ENCODE measurements at regions not wholly inside any gene's neighbourhood (a gene's known extent, or its start where the extent isn't known, plus 50 kb on each side); places are given as distances from the start of the nearest gene placed in this dataset.

GRCh38 chr7:45446195-45446944 is 127.8 kb upstream of the ADCY1 start:
- no peak overlapping the region for H2BK20ac ChIP-seq (ENCODE audit: low read depth, low read length)
- no peaks in the 10 kb centered on the region for H4K20me1 ChIP-seq (ENCODE audit: insufficient read depth, low read length)
- no peak overlapping the region for H2BK15ac ChIP-seq (ENCODE audit: low read depth, low read length)
- no peak overlapping the region for H3K4me2 ChIP-seq (ENCODE audit: low read depth, low read length)
- no peak overlapping the region for H4K8ac ChIP-seq (ENCODE audit: low read depth in 2 of 2, low read length in 2 of 2)
- H3K4ac ChIP-seq (ENCODE audit: low read depth, low read length) = no peak overlapping the region
- H3K27ac ChIP-seq (ENCODE audit: insufficient read depth, low read length) = no peak overlapping the region
- no peak overlapping the region for H2AK5ac ChIP-seq (ENCODE audit: low read depth, low read length)
- H4K91ac ChIP-seq (ENCODE audit: insufficient read depth, low read depth, low read length) = no peak overlapping the region
- no peak overlapping the region for H2BK120ac ChIP-seq (ENCODE audit: low read depth, low read length)
- intact Hi-C loops (cut with micrococcal nuclease) (no loop called here), in situ Hi-C loops (cut with MboI; ENCODE audit: low sequenced_read_pairs) (no loop called here), dilution Hi-C loops (cut with HindIII; ENCODE audit: low sequenced_read_pairs, unreplicated experiment) (no loop called here)
- ChIA-PET CTCF (no interaction called here), POLR2A (ENCODE audit: unreplicated experiment) (no interaction called here)
- no peak overlapping the region for H3K9ac ChIP-seq (ENCODE audit: low read depth, low read length)
- H3K56ac ChIP-seq (ENCODE audit: extremely low read depth, insufficient read depth, low read length) = no peak overlapping the region
- DNase-seq = no peak
- H3K23ac ChIP-seq (ENCODE audit: low read depth, low read length) = no peak overlapping the region
- no peaks in the 10 kb centered on the region for H3K4me1 ChIP-seq (ENCODE audit: control insufficient read depth, insufficient read depth, low read length)
- no TSS peak for BruUV-seq (replicated peaks)
- H3K36me3 ChIP-seq (ENCODE audit: control insufficient read depth, insufficient read depth, low read length) = no peaks in the 10 kb centered on the region
- no peak overlapping the region for H2AFZ ChIP-seq (replicated peaks; ENCODE audit: low read length, poor library complexity)
- H3K27me3 ChIP-seq (ENCODE audit: control insufficient read depth, insufficient read depth, low read length) = peaks cover 1% of the 10 kb centered on the region
- H3K9me3 ChIP-seq (ENCODE audit: control insufficient read depth, insufficient read depth, low read length) = no peaks in the 10 kb centered on the region
- H3K9me1 ChIP-seq (ENCODE audit: insufficient read depth, low read length) = no peaks in the 10 kb centered on the region
- TF ChIP-seq RFX5 (IDR thresholded peaks at IDR 0.05; ENCODE audit: low read depth, low read length) = no peak
- no peak for TF ChIP-seq RCOR1 (IDR thresholded peaks at IDR 0.05; ENCODE audit: insufficient replicate concordance, low read length)
- TF ChIP-seq MXI1 (IDR thresholded peaks at IDR 0.05; ENCODE audit: borderline replicate concordance, low read depth, low read length) = no peak
- no peak for TF ChIP-seq RAD21 (IDR thresholded peaks at IDR 0.05; ENCODE audit: low read length)
- TF ChIP-seq BHLHE40 (IDR thresholded peaks at IDR 0.05; ENCODE audit: low read depth, low read length) = no peak
- TF ChIP-seq MAZ (IDR thresholded peaks at IDR 0.05; ENCODE audit: borderline replicate concordance, low read depth, low read length) = no peak
- TF ChIP-seq POLR2A (IDR thresholded peaks at IDR 0.05; ENCODE audit: low read depth, low read length) = no peak
- TF ChIP-seq CHD1 (IDR thresholded peaks at IDR 0.05; ENCODE audit: low read depth, low read length) = no peak
- no peak for TF ChIP-seq MAFK (IDR thresholded peaks at IDR 0.05; ENCODE audit: low read depth, low read length)
- TF ChIP-seq CEBPB (IDR thresholded peaks at IDR 0.05; ENCODE audit: low read depth, low read length) = no peak
- no peak for TF ChIP-seq ELK1 (IDR thresholded peaks at IDR 0.05; ENCODE audit: borderline replicate concordance, low read depth, low read length)
- TF ChIP-seq NFE2L2 (IDR thresholded peaks at IDR 0.05; ENCODE audit: low read depth, low read length) = no peak
- no peak overlapping the region for H3K4me3 ChIP-seq (ENCODE audit: insufficient read depth, low read depth, low read length)
- H4K5ac ChIP-seq (ENCODE audit: low read depth, low read length) = no peak overlapping the region
- no peak overlapping the region for H3K18ac ChIP-seq (ENCODE audit: low read depth, low read length)
- no peak overlapping the region for H3K14ac ChIP-seq (replicated peaks; ENCODE audit: low read depth, low read length)
- WGBS, 2 experiments (ENCODE audit: extremely low coverage in 2 of 2, insufficient read length in 1 of 2) = no CpG with 5 or more reads among the region's 2 CpGs
- ATAC-seq (ENCODE audit: low read depth) = no peak
- no peak overlapping the region for H2AK9ac ChIP-seq (replicated peaks; ENCODE audit: low read depth, low read length, poor library complexity)
- no peak overlapping the region for H2BK5ac ChIP-seq (ENCODE audit: low read depth, low read length, poor library complexity, severe bottlenecking)
- H3K79me1 ChIP-seq (ENCODE audit: low read depth in 1 of 2, low read length in 2 of 2) = no peaks in the 10 kb centered on the region
